ENCODE measurements at regions not wholly inside any gene's neighbourhood (a gene's known extent, or its start where the extent isn't known, plus 50 kb on each side); places are given as distances from the start of the nearest gene placed in this dataset.
"Not testable (repeated sequence)": the region's sequence is repeated elsewhere in the genome, so short reads cannot be mapped to it uniquely, and the experiment has no call there.

- Histone ChIP-seq H3K9me3 (ENCODE audit: control insufficient read depth in 2 of 2, insufficient read depth in 1 of 2, low read depth in 1 of 2, low read length in 1 of 2) (peaks cover 7% of the 10 kb centered on the region in 2 donors), H3K27ac (ENCODE audit: low read depth in 2 of 2, low read length in 1 of 2) (no peak overlapping the region)
- 33 to 41% methylated on average over 1 of the region's 1 CpG for WGBS, 2 donors
These were observed 438.5 kb upstream of the TNC start for GRCh38 chr9:115556432-115556831.

GRCh38 chr9:115575147-115575546 lies 457.2 kb upstream of the TNC start:
- no peaks in the 10 kb centered on the region for H3K36me3 ChIP-seq (ENCODE audit: control insufficient read depth in 2 of 2, insufficient read depth in 2 of 2, low read length in 1 of 2)
- no peak overlapping the region for H3K4me3 ChIP-seq (ENCODE audit: low read depth in 1 of 2, low read length in 2 of 2)
- H3K27me3 ChIP-seq (ENCODE audit: control insufficient read depth in 1 of 2, insufficient read depth in 2 of 2, low read length in 2 of 2): no peaks in the 10 kb centered on the region
- H3K27ac ChIP-seq (ENCODE audit: low read depth in 2 of 2, low read length in 1 of 2): no peak overlapping the region
- no peaks in the 10 kb centered on the region for H3K4me1 ChIP-seq (ENCODE audit: control insufficient read depth in 2 of 2, insufficient read depth in 2 of 2, low read length in 1 of 2)
- WGBS, 2 donors: 60 to 69% methylated on average over 1 of the region's 1 CpG
- no peaks in the 10 kb centered on the region for H3K9me3 ChIP-seq (ENCODE audit: control insufficient read depth in 2 of 2, insufficient read depth in 1 of 2, low read depth in 1 of 2, low read length in 1 of 2)

More at GRCh38 chr9:115556432-115556831, 438.5 kb upstream of the TNC start:
- Histone ChIP-seq H3K4me1 (ENCODE audit: control insufficient read depth in 2 of 2, insufficient read depth in 2 of 2, low read length in 1 of 2) (no peaks in the 10 kb centered on the region), H3K4me3 (ENCODE audit: low read depth in 1 of 2, low read length in 2 of 2) (no peak overlapping the region), H3K36me3 (ENCODE audit: control insufficient read depth in 2 of 2, insufficient read depth in 2 of 2, low read length in 1 of 2) (no peaks in the 10 kb centered on the region), H3K27me3 (ENCODE audit: control insufficient read depth in 1 of 2, insufficient read depth in 2 of 2, low read length in 2 of 2) (no peaks in the 10 kb centered on the region)

GRCh38 chr9:115585458-115585857 lies 467.5 kb upstream of the TNC start:
- 78 to 85% methylated on average over 5 of the region's 5 CpGs for WGBS, 2 donors
- not testable (repeated sequence) for H3K4me1 ChIP-seq (ENCODE audit: control insufficient read depth in 2 of 2, insufficient read depth in 2 of 2, low read length in 1 of 2); H3K9me3 ChIP-seq (ENCODE audit: control insufficient read depth in 2 of 2, insufficient read depth in 1 of 2, low read depth in 1 of 2, low read length in 1 of 2); H3K27ac ChIP-seq (ENCODE audit: low read depth in 2 of 2, low read length in 1 of 2); H3K36me3 ChIP-seq (ENCODE audit: control insufficient read depth in 2 of 2, insufficient read depth in 2 of 2, low read length in 1 of 2); H3K4me3 ChIP-seq (ENCODE audit: low read depth in 1 of 2, low read length in 2 of 2); H3K27me3 ChIP-seq (ENCODE audit: control insufficient read depth in 1 of 2, insufficient read depth in 2 of 2, low read length in 2 of 2)

- Histone ChIP-seq H3K27ac (ENCODE audit: low read depth in 2 of 2, low read length in 1 of 2) (no peak overlapping the region), H3K9me3 (ENCODE audit: control insufficient read depth in 2 of 2, insufficient read depth in 1 of 2, low read depth in 1 of 2, low read length in 1 of 2) (no peaks in the 10 kb centered on the region), H3K4me1 (ENCODE audit: control insufficient read depth in 2 of 2, insufficient read depth in 2 of 2, low read length in 1 of 2) (no peaks in the 10 kb centered on the region), H3K36me3 (ENCODE audit: control insufficient read depth in 2 of 2, insufficient read depth in 2 of 2, low read length in 1 of 2) (no peaks in the 10 kb centered on the region), H3K27me3 (ENCODE audit: control insufficient read depth in 1 of 2, insufficient read depth in 2 of 2, low read length in 2 of 2) (no peaks in the 10 kb centered on the region), H3K4me3 (ENCODE audit: low read depth in 1 of 2, low read length in 2 of 2) (no peak overlapping the region)
- WGBS, 2 donors: 92% methylated on average over 2 of the region's 2 CpGs
These were observed 469.4 kb upstream of the TNC start for GRCh38 chr9:115587310-115587709.

GRCh38 chr9:115590011-115590410 lies 472.1 kb upstream of the TNC start:
- H3K4me1 ChIP-seq (ENCODE audit: control insufficient read depth in 2 of 2, insufficient read depth in 2 of 2, low read length in 1 of 2): no peaks in the 10 kb centered on the region
- no peaks in the 10 kb centered on the region for H3K36me3 ChIP-seq (ENCODE audit: control insufficient read depth in 2 of 2, insufficient read depth in 2 of 2, low read length in 1 of 2)
- H3K27me3 ChIP-seq (ENCODE audit: control insufficient read depth in 1 of 2, insufficient read depth in 2 of 2, low read length in 2 of 2): no peaks in the 10 kb centered on the region
- peak overlapping the region in 1 of 2 donors; percentile 24 for H3K27ac ChIP-seq (ENCODE audit: low read depth in 2 of 2, low read length in 1 of 2)
- H3K9me3 ChIP-seq (ENCODE audit: control insufficient read depth in 2 of 2, insufficient read depth in 1 of 2, low read depth in 1 of 2, low read length in 1 of 2): no peaks in the 10 kb centered on the region
- no peak overlapping the region for H3K4me3 ChIP-seq (ENCODE audit: low read depth in 1 of 2, low read length in 2 of 2)

GRCh38 chr9:115591584-115591984 lies 473.6 kb upstream of the TNC start:
- Histone ChIP-seq H3K9me3 (ENCODE audit: control insufficient read depth in 2 of 2, insufficient read depth in 1 of 2, low read depth in 1 of 2, low read length in 1 of 2) (no peaks in the 10 kb centered on the region), H3K27me3 (ENCODE audit: control insufficient read depth in 1 of 2, insufficient read depth in 2 of 2, low read length in 2 of 2) (no peaks in the 10 kb centered on the region), H3K4me1 (ENCODE audit: control insufficient read depth in 2 of 2, insufficient read depth in 2 of 2, low read length in 1 of 2) (no peaks in the 10 kb centered on the region), H3K36me3 (ENCODE audit: control insufficient read depth in 2 of 2, insufficient read depth in 2 of 2, low read length in 1 of 2) (no peaks in the 10 kb centered on the region), H3K27ac (ENCODE audit: low read depth in 2 of 2, low read length in 1 of 2) (peak overlapping the region; percentile 54 to 68), H3K4me3 (ENCODE audit: low read depth in 1 of 2, low read length in 2 of 2) (no peak overlapping the region)
- 6 to 15% methylated on average over 4 of the region's 4 CpGs for WGBS, 2 donors

- H3K27ac ChIP-seq (ENCODE audit: low read depth in 2 of 2, low read length in 1 of 2): peak overlapping the region in 1 of 2 donors; percentile 10
- H3K4me1 ChIP-seq (ENCODE audit: control insufficient read depth in 2 of 2, insufficient read depth in 2 of 2, low read length in 1 of 2): no peaks in the 10 kb centered on the region
- H3K4me3 ChIP-seq (ENCODE audit: low read depth in 1 of 2, low read length in 2 of 2): no peak overlapping the region
- WGBS, 2 donors: 4 to 6% methylated on average over 4 of the region's 4 CpGs
- no peaks in the 10 kb centered on the region for H3K36me3 ChIP-seq (ENCODE audit: control insufficient read depth in 2 of 2, insufficient read depth in 2 of 2, low read length in 1 of 2)
- no peaks in the 10 kb centered on the region for H3K9me3 ChIP-seq (ENCODE audit: control insufficient read depth in 2 of 2, insufficient read depth in 1 of 2, low read depth in 1 of 2, low read length in 1 of 2)
- no peaks in the 10 kb centered on the region for H3K27me3 ChIP-seq (ENCODE audit: control insufficient read depth in 1 of 2, insufficient read depth in 2 of 2, low read length in 2 of 2)
These were observed 475.7 kb upstream of the TNC start for GRCh38 chr9:115593587-115594091.

- Histone ChIP-seq H3K4me3 (ENCODE audit: low read depth in 1 of 2, low read length in 2 of 2) (no peak overlapping the region), H3K36me3 (ENCODE audit: control insufficient read depth in 2 of 2, insufficient read depth in 2 of 2, low read length in 1 of 2) (no peaks in the 10 kb centered on the region), H3K9me3 (ENCODE audit: control insufficient read depth in 2 of 2, insufficient read depth in 1 of 2, low read depth in 1 of 2, low read length in 1 of 2) (no peaks in the 10 kb centered on the region), H3K27ac (ENCODE audit: low read depth in 2 of 2, low read length in 1 of 2) (no peak overlapping the region), H3K27me3 (ENCODE audit: control insufficient read depth in 1 of 2, insufficient read depth in 2 of 2, low read length in 2 of 2) (no peaks in the 10 kb centered on the region), H3K4me1 (ENCODE audit: control insufficient read depth in 2 of 2, insufficient read depth in 2 of 2, low read length in 1 of 2) (no peaks in the 10 kb centered on the region)
- 45 to 57% methylated on average over 1 of the region's 1 CpG for WGBS, 2 donors
These were observed 476.6 kb upstream of the TNC start for GRCh38 chr9:115594557-115594956.

- H3K4me1 ChIP-seq (ENCODE audit: control insufficient read depth in 2 of 2, insufficient read depth in 2 of 2, low read length in 1 of 2): no peaks in the 10 kb centered on the region
- WGBS, 2 donors: 45 to 56% methylated on average over 10 of the region's 10 CpGs
- no peaks in the 10 kb centered on the region for H3K36me3 ChIP-seq (ENCODE audit: control insufficient read depth in 2 of 2, insufficient read depth in 2 of 2, low read length in 1 of 2)
- H3K4me3 ChIP-seq (ENCODE audit: low read depth in 1 of 2, low read length in 2 of 2): no peak overlapping the region
- H3K27me3 ChIP-seq (ENCODE audit: control insufficient read depth in 1 of 2, insufficient read depth in 2 of 2, low read length in 2 of 2): no peaks in the 10 kb centered on the region
- H3K9me3 ChIP-seq (ENCODE audit: control insufficient read depth in 2 of 2, insufficient read depth in 1 of 2, low read depth in 1 of 2, low read length in 1 of 2): no peaks in the 10 kb centered on the region
- no peak overlapping the region for H3K27ac ChIP-seq (ENCODE audit: low read depth in 2 of 2, low read length in 1 of 2)
These were observed 478.2 kb upstream of the TNC start for GRCh38 chr9:115596021-115596745.

- Histone ChIP-seq H3K9me3 (ENCODE audit: control insufficient read depth in 2 of 2, insufficient read depth in 1 of 2, low read depth in 1 of 2, low read length in 1 of 2) (no peaks in the 10 kb centered on the region), H3K4me1 (ENCODE audit: control insufficient read depth in 2 of 2, insufficient read depth in 2 of 2, low read length in 1 of 2) (no peaks in the 10 kb centered on the region), H3K4me3 (ENCODE audit: low read depth in 1 of 2, low read length in 2 of 2) (no peak overlapping the region), H3K27me3 (ENCODE audit: control insufficient read depth in 1 of 2, insufficient read depth in 2 of 2, low read length in 2 of 2) (no peaks in the 10 kb centered on the region), H3K27ac (ENCODE audit: low read depth in 2 of 2, low read length in 1 of 2) (no peak overlapping the region), H3K36me3 (ENCODE audit: control insufficient read depth in 2 of 2, insufficient read depth in 2 of 2, low read length in 1 of 2) (no peaks in the 10 kb centered on the region)
- whole genome bisulfite sequencing, 2 donors: 36 to 41% methylated on average over 4 of the region's 4 CpGs
These were observed 478.8 kb upstream of the TNC start for GRCh38 chr9:115596746-115597080.

All from esophagus (tissue), 2 donors.